Fibroblast of peridontal ligament (primary cell): ENCODE measurements at regions not wholly inside any gene's neighbourhood (a gene's known extent, or its start where the extent isn't known, plus 50 kb on each side); places are given as distances from the start of the nearest gene placed in this dataset.

ENCODE experiments used
- DNase-seq: peaks from one replicate; pipeline ENCODE4 v3.0.0-alpha.2; 2010; ENCODE audit errors: extremely low read depth

DNA sequence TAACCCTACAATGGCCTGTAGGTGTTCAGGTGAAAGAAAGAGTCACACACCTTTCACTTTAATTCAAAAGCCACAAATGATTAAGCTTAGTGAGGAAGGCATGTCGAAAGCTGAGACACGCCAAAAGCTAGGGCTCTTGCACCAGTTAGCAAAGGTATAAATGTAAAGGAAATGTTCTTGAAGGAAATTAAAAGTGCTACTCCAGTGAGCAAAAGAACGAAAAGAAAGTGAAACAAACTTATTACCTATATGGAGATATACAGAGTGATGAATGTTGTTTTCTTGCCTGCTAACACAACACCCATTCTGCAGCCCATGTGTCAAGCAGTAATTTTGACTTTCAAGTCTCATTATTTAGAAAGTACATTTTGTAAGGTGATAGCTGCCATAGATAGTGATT is 254.2 kb upstream of the SLC24A2 start:
- no peak for DNase-seq

DNA sequence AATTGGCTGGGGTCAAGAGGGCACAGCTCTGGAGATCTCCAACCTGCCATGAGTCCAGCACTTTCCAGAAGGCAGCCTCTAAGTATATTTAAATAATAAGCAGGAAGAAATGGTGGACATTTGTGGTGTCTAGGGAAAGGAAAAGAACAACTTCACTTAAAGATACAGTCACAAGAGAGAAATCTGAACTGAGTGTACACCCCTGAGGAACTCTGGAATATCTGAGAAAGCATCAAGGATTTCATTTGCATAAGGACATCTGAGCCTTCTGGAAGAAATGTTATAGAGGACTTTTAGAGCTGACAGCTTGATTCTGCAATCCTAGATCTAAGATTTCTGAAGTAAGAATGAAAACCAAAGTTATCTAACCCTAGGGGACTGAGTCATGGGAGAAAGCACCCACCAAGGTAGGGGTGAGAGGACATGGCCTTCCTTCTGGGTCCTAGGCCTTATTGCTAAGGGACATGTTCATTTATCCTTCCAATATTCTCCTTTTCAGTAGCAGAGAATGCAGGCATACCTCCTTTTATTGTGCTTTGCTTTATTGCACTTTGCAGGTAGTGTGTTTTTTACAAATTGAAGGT is 253.4 kb upstream of the SLC24A2 start:
- DNase-seq = no peak

DNA sequence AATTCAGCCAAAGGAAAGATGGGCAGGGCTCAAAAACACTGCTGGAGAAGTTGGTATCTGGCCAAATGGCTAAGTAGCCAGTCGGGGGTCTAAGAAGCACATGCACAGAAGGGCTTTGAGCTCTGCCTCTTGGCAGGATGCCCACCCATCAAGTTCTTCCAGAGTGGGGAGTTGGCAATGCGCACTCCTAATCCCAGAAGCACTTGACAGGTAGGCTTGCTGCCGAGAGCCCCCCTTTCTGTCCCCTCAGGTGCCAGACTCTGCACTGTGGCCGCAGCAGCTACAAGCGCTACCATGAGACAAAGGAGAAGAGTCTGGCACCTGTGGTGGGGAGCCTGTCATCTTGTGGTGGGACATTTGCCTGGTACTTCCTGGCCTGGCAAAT is 252.9 kb upstream of the SLC24A2 start:
- DNase-seq = no peak

DNA sequence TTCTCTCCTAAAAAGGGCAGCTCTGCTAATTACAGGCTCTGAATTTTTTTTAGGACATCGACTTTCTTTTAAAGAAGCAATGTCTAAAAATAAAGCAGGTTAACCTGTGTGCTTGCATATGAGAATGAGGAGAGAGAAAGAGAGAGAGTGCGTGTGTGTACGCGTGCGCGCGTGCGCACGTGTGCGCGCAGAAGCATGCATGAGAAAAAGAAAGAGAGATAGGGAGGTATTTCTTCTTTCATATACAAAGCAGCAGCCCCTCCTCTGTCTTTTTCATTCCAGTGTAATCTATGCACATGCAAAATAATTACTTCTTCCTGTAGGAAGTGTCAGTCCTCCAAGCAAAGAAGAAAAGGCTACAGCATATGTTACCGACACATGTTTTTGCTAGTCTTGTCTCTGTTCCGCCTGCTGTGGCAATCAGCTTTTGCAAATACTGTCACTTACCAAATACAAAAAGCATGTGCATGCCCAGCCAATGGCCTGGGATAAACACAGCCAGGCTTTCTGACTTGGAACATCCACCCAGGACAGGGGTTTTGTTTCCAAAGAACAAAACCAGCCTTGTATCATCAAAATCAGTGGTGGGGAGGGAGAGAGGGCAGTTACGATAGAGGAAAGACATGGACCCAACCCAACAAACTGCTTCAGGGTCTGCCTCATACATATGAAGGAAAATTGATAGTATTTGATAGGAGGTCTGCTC is 252.3 kb upstream of the SLC24A2 start:
- peak; percentile 6 for DNase-seq

DNA sequence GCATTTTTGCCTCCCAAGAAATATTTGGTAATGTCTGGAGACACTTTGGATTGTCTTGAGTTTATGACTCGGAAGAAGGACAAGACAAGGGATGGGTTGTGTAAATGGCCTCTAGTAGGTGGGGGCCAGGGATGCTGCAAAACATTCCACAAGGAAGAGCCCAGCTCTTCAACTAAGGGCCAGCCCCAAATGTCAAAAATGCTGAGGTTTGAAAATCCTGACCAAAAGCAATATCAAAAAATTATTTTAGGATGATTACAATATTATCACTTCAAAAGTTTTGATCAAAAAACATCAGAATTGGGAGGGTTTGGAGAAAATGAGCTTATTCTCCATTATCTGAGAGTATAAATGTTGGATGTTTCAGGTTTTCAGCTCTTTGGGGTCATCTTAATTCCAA is 248.9 kb upstream of the SLC24A2 start:
- DNase-seq = no peak

DNA sequence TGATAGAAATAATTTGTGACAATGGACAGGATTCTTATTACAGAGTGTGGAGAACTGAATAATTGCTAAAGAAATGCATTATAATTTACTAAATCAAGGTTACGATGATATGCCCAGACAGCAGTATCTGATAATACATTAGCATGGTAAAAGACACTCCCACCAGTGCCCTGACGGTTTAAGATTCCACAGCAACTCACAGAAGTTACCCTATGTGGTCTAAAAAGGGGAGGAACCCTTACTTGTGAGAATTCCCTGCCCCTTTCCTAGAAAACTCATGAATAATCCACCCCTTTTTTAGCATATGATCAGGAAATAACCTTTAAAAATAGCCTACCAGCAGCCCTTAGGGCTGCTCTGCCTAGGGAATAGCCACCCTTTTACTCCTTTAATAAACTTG is 244.7 kb upstream of the SLC24A2 start:
- DNase-seq = no peak

DNA sequence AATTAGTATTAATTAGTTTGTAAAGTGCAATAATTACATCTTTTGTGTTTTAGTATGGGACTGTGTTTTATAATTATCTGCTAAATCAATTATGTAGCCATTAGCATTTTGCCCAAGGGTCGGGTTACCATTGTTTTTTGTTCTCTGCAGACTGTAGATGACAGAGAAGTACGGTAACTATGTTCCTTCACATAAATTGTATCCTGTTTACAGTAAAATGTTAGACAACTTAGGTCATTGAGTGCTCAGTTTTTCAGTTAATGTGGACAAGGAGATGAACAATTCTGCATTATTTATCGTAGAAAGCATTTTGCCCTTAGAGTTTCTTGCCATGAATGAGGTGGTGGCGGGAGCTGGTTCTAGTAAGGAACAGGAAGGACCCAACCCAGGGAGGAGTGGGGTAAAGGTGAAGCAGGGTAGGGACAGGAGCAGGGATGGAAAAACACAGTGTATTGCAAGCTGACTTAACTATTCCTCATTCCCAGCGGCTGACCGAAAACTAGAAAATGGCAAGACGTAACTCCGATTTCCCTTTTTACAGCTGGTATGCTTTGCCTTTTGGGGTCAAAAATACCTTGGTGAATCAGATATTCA is 243.7 kb upstream of the SLC24A2 start:
- DNase-seq = no peak

DNA sequence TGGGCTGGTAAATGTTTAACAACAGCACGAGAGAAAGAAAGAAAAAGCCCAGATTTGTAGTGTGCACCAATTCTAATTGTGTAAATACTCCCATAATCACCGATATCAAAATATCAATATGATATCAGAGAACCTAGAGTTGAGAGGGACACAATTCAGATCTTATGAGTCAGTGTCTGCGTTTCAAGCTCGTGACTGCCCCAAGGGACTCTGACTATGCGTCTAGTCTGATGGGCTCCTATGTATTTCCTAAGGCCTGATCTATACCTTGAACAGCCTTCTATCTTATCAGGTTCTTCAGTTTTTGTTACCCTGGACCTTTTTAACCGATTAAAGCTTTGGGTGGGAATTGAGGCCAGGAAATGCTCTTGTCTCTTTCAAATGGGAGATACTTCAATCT is 243.0 kb upstream of the SLC24A2 start:
- DNase-seq = no peak

DNA sequence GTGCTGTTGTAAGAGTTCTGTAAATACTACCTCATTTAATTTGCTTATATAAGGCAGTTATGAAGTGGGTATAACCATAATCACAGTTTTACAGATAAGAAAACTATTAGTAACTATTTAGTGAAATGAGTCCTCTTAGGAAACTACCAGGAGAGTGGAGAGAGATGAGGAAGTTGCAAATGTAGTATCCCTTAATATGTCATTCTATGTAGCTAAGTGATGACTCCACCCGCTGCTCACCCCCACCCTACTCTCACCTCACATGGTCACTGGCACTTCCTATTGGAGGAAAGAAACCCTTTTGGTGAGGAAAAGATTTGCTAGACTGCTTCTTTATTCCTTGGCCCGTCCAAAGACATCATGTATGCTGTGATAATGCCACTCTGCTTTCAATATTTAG is 241.8 kb upstream of the SLC24A2 start:
- no peak for DNase-seq

DNA sequence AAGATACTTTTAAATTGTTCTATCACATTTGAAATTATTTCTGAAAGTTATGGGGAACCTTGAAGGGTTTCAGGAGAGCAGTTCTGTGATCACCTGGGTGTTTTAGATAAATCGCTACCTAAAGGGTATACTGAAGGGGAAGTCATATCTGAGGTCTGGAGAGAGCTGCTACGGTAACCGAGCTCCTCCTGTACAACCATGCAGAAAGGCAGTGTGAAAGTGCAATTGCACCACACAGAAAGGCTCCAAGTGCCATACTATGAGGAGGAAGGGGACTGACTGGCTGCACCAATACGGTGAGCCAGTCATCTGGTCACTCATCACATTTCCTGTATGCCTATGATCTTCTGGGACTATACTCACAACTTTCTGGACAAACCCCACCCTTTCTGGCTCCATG is 241.4 kb upstream of the SLC24A2 start:
- DNase-seq = no peak

DNA sequence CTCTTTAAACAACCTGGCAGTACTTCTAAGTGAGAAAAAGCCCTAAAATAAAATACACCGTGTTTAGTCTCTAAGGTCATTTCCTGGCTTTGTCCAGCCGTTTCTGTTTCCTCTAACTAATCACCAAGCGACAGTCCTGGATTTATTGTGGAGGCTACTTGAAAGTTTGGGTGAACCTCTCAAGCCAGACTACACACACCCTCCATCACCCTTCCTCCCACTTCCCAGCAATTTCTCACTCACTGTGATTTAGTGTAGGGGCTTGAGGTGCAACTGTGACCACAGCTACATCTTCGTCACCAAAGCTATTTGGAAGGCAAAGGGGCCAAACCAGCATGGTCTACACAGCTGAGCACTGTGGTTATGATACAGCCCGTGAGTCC is 240.0 kb upstream of the SLC24A2 start:
- no peak for DNase-seq

DNA sequence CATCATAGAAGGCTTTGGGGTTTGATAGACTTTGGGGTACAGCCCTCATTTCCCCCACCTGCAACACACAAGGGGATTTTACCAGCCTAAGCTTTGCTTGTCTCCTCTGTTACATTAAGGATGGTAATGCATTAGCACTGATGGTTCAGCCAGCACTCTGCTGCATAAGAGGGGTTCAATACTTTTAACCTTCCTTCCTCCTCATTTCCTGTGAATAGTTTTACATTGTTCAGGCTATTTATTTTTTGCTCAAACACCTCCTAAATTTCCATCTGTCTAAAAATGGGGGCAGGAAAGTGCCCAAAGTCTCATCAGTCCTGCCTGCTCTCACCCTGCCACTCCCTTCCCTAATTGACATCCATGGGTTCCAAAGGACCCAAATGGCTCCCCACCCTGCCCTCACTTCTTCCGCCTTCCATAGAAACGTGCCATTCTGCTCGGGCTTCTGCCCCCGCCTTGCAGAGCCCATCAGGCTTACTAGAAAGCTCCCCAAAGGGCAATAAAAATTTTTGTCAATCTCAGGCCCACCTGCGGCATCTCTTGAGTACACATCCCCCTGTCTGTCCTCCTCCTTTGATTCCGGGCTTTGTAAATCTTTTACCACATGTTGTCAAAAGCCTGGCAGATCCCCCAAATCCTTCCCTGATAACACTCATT is 239.5 kb upstream of the SLC24A2 start:
- no peak for DNase-seq

DNA sequence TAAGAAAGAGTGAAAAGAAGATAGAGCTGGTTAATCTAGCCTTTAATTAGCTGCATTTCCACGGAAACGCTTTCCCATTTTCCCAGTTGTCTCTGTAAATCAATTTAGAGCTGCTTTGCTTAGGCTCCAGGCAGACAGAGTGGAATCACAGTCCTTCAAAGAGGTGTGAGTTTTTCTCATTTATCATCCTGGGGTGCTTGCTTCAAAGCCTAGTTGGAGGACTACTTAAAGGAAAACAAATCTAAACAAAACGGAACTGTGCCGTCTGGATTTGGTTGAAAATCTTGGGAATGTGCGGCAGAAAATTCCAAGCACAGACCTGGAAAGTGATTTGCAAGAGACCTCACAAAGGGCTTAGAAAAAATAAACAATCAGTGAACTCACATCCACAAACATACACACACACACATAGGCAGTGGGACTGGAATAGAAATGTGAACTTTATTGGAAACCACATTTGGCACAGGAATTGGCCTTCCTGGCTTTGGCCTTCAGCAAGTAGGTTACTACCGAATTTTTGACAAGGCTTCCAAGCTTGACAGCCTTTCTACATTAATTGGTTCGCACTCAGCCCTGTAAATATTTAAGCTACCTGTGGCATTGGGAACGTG is 235.2 kb upstream of the SLC24A2 start:
- peak; percentile 82 for DNase-seq

DNA sequence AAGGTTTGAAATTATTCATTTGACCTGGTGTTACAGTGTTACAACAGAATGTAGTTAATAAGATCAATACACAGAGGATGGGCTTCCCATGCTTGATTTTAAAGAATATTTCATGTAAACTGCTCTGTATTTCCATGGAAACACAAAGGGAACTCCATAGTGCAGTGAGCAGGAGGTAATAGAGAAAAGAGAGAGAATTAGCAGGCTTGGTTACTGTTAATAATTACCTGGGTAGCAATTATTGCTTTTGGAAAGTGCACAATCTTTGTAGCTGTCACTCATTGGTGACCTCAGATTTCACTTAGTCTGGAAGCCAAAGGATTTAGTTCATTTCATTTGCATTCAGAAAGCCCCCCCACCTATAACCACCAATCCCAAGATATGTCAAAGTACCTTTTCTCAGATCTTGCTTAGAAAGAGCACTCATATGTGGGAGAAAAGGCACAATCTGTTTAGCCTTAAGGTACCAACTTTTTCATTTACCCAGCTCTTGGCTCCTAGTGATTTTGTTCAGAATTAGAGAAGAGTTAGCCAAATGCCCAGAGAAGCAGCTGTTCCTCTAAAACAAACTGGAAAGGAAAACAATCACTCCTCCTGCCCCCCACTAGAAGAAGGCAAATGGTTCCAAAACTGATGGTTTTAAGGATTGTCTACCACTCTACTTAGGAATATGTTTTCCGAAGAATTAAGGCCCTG is 234.5 kb upstream of the SLC24A2 start:
- DNase-seq = no peak

DNA sequence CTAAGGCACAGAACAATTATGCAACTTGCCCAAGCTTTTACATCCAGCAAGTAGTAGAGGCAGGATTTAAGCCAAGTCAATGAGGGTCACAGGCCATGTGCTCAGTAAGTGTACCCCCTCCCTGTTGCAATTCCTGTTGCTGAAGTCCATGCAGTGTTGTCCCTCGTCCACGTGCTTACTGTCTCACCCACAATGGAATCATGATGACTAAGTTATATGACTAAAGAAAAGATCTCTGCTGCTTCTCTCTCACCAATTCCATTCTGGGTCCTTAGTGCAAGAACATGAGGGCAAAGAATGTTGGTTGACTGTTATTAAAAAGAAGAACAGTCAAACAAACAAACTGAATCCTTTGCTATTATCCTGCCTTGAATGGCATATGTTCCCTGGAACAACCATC is 233.6 kb upstream of the SLC24A2 start:
- peak; percentile 47 for DNase-seq

DNA sequence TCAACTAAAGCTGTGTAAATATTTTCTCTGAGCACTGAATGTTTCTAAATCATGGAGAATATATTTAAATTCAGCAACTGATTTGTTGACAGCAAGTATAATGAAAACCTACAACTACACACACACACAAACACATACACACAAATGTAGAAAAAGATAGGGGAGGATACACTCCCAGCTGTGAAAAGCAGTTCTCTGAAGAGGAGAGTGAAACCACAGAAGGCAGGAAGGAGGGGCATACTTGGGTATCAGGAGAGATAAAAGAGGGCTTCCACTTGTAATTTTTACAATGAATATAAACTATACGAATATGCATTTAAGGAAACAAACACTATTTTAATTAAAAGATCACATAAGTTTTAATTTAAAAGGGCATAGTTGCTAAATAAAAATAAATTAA is 227.8 kb upstream of the SLC24A2 start:
- DNase-seq = no peak

DNA sequence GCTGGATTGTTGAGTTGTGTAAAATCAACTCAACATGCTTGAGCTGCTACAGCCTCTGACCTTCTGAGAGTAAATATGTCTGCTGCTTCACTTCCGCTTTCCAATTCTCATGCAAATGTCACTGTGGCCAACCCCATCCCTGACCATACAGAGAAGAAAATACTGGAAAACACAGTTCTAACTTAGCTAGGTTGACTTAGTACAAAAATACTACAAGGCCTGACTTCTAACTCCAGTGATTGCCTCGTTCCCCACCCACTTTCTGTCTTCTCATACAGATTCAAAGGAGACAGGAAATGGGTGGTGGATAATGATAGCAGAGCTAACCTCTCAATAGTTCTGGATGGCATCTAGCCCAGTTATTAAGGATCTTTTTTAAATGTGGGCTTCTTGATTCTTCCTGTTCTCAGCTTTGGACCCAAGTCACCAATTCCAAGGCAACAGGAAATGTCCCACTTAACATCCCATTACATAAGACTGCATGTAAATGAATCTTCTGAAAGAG is 226.6 kb upstream of the SLC24A2 start:
- no peak for DNase-seq

DNA sequence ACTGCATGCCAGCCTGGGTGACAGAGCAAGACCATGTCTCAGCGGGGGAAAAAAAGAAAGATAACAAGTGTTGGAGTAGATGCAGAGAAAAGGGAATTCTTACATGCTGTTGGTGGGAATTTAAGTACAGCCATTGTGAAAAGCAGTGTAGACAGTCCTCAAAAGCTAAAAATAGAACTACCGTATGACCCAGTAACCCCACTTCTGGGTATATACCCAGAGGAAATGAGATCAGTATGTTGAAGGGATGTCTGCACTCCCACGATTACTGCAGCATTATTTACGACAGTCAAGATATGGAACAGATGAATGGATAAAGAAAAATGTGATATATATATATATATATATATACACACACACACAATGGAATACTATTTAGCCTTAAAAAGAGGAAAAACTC is 225.3 kb upstream of the SLC24A2 start:
- no peak for DNase-seq

DNA sequence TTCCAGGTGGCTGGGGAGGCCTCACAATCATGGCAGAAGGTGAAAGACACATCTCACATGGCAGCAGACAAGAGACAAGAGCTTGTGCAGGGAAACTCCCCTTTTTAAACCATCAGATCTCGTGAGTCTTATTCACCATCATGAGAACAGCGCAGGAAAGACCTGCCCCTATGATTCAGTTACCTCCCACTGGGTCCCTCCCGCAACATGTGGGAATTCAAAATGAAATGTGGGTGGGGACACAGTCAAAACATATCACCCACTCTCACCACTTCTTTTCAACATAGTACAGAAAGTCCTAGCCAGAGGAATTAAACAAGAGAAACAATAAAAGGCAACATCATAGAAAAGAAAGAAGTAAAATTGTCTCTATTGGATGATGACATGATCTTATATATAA is 223.4 kb upstream of the SLC24A2 start:
- DNase-seq = no peak

DNA sequence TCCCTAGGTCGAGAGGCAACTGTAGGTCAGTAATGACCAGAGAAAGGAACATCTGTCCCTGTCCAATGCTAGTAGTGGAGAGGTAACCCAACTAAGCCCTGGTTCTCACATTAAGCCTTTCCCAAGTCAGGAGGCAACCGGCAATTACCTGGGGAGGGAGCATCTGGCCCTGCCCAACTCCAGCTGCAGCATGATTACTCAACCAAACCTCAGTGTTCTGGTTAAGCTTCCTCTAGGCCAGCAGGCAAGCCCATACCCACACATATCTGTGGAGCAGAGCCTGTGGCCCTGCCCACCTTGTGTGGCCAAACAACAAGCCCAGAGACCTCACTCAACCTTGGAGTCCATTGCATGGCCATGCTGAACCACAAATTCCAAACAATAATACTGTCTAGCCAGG is 220.8 kb upstream of the SLC24A2 start:
- no peak for DNase-seq

DNA sequence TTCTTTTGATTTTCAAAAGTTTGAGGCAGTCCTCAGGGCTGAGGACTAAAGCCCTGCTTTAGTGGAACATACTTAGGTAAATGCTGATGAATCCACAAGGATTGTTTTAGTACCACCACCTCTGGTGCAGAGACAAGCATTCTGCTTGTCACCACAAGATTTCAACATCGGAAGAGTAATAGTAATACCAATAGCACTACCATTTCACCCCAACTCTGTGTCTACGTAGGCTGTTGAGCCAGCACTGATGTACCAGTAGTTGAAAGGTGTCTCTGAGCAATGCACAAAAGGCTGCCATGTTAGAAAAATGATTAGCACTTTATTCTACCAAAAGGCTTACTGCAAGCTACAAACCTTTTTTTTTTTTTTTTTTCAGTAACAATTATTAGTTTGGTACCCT is 213.2 kb upstream of the SLC24A2 start:
- DNase-seq = no peak

DNA sequence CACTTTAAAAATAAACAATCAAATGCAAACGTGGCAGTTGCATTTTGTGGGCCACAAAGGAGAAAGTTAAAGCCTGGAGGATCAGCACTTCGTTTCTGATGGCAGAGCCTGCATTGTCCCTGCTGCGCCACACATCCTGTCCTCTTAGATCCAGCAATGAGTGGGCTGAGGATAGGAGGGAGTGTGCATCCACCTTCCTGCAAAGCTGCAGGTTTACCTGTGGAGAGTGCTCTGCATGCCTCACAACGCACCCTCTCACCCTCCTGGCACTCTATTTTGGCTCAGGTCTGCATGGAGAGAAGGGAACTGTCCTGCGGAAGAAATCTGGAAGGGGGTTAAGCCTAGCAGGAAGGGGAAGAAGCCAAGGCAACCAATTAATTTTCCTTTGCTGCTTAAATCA is 212.2 kb upstream of the SLC24A2 start:
- DNase-seq = no peak
